Choroid plexus epithelial cell (primary cell): ENCODE measurements at regions not wholly inside any gene's neighbourhood (a gene's known extent, or its start where the extent isn't known, plus 50 kb on each side); places are given as distances from the start of the nearest gene placed in this dataset.

ENCODE experiments used
- DNase-seq: peaks from one replicate; pipeline ENCODE4 v3.0.0-alpha.2; 2010; ENCODE audit warnings: low read depth
- H3K4me3 ChIP-seq: 2 replicates; pipeline ENCODE4 v1.5.1; 2011; ENCODE audit warnings: low read depth, mild to moderate bottlenecking, control low read depth, low read length, moderate library complexity
- TF ChIP-seq, protein P1 (sequence below): conservative IDR thresholded peaks from 2 replicates; pipeline ENCODE4 v1.5.1; 2011; ENCODE audit warnings: low read depth, mild to moderate bottlenecking, control low read depth, inconsistent platforms, low read length, moderate library complexity

DNA sequence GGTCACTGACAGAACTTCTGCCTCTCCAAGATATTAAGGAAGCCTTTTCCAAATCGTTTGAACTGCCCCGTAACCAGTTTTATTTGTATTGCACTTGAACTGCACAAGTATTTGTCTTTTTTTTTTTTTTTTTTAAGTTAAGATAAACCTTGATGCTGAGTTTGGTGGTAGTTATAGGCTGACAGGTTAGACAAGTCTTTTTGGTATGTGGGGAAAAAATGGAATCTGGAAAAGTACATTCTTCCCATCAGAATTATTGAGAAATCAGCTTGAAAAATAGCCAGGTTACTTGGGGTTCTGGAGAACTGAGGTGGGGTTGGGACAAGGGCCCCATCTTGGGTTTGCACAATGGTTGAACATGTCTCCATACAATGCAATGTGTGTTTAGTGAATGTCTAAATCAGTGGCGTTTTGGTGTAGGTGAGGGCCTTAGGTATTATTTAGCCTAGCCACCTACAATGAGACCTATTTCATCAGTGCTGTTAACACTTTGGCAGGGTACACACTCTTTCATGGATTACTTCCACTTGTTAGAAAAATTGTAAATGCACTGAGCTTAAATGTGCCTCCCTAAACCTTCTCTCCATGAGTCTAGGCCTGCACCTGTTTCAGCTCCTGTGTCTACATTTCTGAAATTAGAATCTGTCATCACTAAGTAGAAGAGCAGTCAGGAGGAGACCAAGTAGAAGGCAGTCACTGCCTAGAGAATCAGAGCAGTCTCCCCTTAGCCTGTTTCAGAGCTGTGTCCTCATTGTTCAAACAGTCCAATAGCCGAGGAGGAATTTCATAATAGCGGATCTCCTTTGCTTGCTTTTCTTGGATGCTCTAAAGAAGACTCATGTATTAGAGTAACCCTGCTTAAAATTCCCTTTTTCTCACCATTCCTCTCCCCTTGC, 140.0 kb upstream of the HMHB1 start:
- no peak overlapping the region for H3K4me3 ChIP-seq
- no peak for DNase-seq
- TF ChIP-seq, protein P1, sequence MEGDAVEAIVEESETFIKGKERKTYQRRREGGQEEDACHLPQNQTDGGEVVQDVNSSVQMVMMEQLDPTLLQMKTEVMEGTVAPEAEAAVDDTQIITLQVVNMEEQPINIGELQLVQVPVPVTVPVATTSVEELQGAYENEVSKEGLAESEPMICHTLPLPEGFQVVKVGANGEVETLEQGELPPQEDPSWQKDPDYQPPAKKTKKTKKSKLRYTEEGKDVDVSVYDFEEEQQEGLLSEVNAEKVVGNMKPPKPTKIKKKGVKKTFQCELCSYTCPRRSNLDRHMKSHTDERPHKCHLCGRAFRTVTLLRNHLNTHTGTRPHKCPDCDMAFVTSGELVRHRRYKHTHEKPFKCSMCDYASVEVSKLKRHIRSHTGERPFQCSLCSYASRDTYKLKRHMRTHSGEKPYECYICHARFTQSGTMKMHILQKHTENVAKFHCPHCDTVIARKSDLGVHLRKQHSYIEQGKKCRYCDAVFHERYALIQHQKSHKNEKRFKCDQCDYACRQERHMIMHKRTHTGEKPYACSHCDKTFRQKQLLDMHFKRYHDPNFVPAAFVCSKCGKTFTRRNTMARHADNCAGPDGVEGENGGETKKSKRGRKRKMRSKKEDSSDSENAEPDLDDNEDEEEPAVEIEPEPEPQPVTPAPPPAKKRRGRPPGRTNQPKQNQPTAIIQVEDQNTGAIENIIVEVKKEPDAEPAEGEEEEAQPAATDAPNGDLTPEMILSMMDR: no peak

- H3K4me3 ChIP-seq: no peak overlapping the region
- TF ChIP-seq, protein P1: no peak
- DNase-seq: no peak
Measured at GRCh38 chr5:143671021-143671420, 140.9 kb upstream of the HMHB1 start.

DNA sequence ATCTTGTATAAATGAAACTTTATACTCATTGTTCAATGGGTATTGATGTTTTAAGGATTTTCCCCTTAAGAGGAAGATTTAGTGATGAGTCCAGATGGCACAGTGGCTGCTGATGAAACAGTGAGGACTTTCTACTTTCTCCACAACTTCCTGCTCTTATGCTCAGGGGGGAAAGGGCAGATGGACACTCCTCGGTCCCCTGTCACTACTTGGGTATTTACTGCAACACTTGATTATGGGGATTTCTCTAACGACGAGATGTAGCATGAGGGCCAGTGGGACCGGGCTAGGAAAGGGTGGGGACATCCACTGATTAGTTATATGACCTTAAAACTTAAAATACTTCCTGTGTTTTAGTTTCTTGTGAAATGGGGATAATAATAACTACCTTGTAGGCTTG, 146.1 kb upstream of the HMHB1 start:
- no peak overlapping the region for H3K4me3 ChIP-seq
- TF ChIP-seq, protein P1: no peak
- DNase-seq: no peak

- H3K4me3 ChIP-seq: no peak overlapping the region
- TF ChIP-seq, protein P1: no peak
- DNase-seq: no peak
Measured at GRCh38 chr5:143664623-143665022, 147.3 kb upstream of the HMHB1 start.

- H3K4me3 ChIP-seq: no peak overlapping the region
- TF ChIP-seq, protein P1: no peak
- no peak for DNase-seq
Measured at GRCh38 chr5:143663872-143664271, 148.1 kb upstream of the HMHB1 start.

DNA sequence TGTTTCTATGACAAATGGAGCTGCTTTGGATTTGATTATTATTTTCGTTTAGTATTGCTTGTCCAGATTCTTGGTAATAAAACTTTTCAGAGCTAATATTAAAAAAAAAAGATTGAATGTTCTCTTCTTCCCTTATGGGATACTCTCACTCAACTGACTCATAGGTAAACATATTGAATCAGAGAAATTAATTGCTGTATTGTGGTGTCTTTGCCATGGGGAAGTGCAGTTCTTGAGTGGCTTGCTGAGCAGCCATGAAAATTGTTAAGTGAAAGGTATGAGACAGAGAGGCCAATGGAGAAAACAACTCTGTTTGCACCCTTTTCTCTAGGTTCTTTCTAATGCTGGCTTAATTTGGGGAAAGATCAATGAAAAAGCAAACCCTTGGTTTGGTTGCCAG, 149.9 kb upstream of the HMHB1 start:
- no peak for DNase-seq
- TF ChIP-seq, protein P1: no peak
- H3K4me3 ChIP-seq: no peak overlapping the region

- no peak overlapping the region for H3K4me3 ChIP-seq
- TF ChIP-seq, protein P1: no peak
- DNase-seq: no peak
Measured at GRCh38 chr5:143660625-143661024, 151.3 kb upstream of the HMHB1 start.
